GM23338 (cell line): ENCODE measurements at regions not wholly inside any gene's neighbourhood (a gene's known extent, or its start where the extent isn't known, plus 50 kb on each side); places are given as distances from the start of the nearest gene placed in this dataset.

Source experiments
- ATAC-seq: fragments of 200-7000 bp; cut with Tn5 transposase; 3 replicates; pipeline ENCODE4 v1.9.1; 2020
- DNase-seq: peaks from one replicate; pipeline ENCODE4 v3.0.0-alpha.2; 2015; ENCODE audit warnings: low spot score
- H2AFZ ChIP-seq: fragments of 200-600 bp; sonication (generic); 2 replicates; pipeline ENCODE4 v1.8.0; 2016; ENCODE audit warnings: antibody characterized with exemption, mild to moderate bottlenecking, moderate library complexity
- H3F3A ChIP-seq: fragments of 200-600 bp; sonication (generic); replicated peaks from 2 replicates; pipeline ENCODE4 v1.8.0; 2017; ENCODE audit warnings: antibody characterized with exemption, mixed run types, low read depth
- H3K27ac ChIP-seq: fragments of 200-600 bp; sonication (generic); 2 replicates; pipeline ENCODE4 v1.6.1; 2016; ENCODE audit warnings: low read depth
- H3K27me3 ChIP-seq: fragments of 200-600 bp; sonication (generic); 2 replicates; pipeline ENCODE4 v1.8.0; 2016; ENCODE audit warnings: mild to moderate bottlenecking, mixed run types, moderate library complexity; ENCODE audit not compliant: insufficient read depth
- H3K36me3 ChIP-seq: fragments of 200-600 bp; sonication (generic); 2 replicates; pipeline ENCODE4 v1.8.0; 2016; ENCODE audit warnings: mild to moderate bottlenecking; ENCODE audit not compliant: insufficient read depth
- H3K4me1 ChIP-seq: fragments of 200-600 bp; sonication (generic); 2 replicates; pipeline ENCODE4 v1.8.0; 2016; ENCODE audit warnings: mild to moderate bottlenecking, moderate library complexity; ENCODE audit not compliant: insufficient read depth
- H3K4me2 ChIP-seq: fragments of 200-600 bp; sonication (generic); 2 replicates; pipeline ENCODE4 v1.7.1; 2017; ENCODE audit warnings: mixed run types
- H3K4me3 ChIP-seq: fragments of 200-600 bp; sonication (generic); 2 replicates; pipeline ENCODE4 v1.6.1; 2016; ENCODE audit warnings: mixed run types
- H3K79me2 ChIP-seq: fragments of 200-600 bp; sonication (generic); replicated peaks from 2 replicates; pipeline ENCODE4 v1.8.0; 2017; ENCODE audit warnings: mild to moderate bottlenecking; ENCODE audit not compliant: insufficient read depth
- H3K9me2 ChIP-seq: fragments of 200-600 bp; sonication (generic); 2 replicates; pipeline ENCODE4 v1.8.0; 2017; ENCODE audit not compliant: insufficient read depth
- H4K20me1 ChIP-seq: fragments of 200-600 bp; sonication (generic); replicated peaks from 2 replicates; pipeline ENCODE4 v1.8.0; 2017; ENCODE audit warnings: mild to moderate bottlenecking; ENCODE audit not compliant: insufficient read depth
- H3K27ac Mint-ChIP-seq: 2 replicates; pipeline ENCODE4 v1.8.0; 2020; ENCODE audit warnings: inconsistent platforms, mild to moderate bottlenecking, moderate library complexity, mixed read lengths
- H3K27me3 Mint-ChIP-seq: 3 replicates; pipeline ENCODE4 v1.8.0; 2022; ENCODE audit warnings: low read depth, mild to moderate bottlenecking, moderate library complexity, mixed read lengths, inconsistent platforms; ENCODE audit not compliant: insufficient read depth, poor library complexity
- H3K36me3 Mint-ChIP-seq: 3 replicates; pipeline ENCODE4 v1.8.0; 2021; ENCODE audit warnings: low read depth, mild to moderate bottlenecking, inconsistent platforms, moderate library complexity, mixed read lengths
- H3K4me1 Mint-ChIP-seq: 3 replicates; pipeline ENCODE4 v1.8.0; 2020; ENCODE audit warnings: mild to moderate bottlenecking, inconsistent platforms, mixed read lengths
- H3K4me3 Mint-ChIP-seq: 3 replicates; pipeline ENCODE4 v1.8.0; 2021; ENCODE audit warnings: moderate library complexity, mild to moderate bottlenecking, inconsistent platforms, mixed read lengths
- H3K9me3 Mint-ChIP-seq: 3 replicates; pipeline ENCODE4 v1.8.0; 2020; ENCODE audit warnings: moderate library complexity, mild to moderate bottlenecking, inconsistent platforms, mixed read lengths
- EZH2 ChIP-seq: fragments of 200-600 bp; sonication (generic); IDR thresholded peaks from one replicate; pipeline ENCODE4 v1.8.0; 2017; ENCODE audit warnings: antibody characterized with exemption, mild to moderate bottlenecking, low read depth; ENCODE audit not compliant: unreplicated experiment
- JUNB ChIP-seq: IDR thresholded peaks from one replicate; pipeline ENCODE4 v1.6.1; 2016; ENCODE audit warnings: antibody characterized with exemption; ENCODE audit not compliant: unreplicated experiment
- NANOG ChIP-seq: IDR thresholded peaks from 2 replicates; pipeline ENCODE4 v1.6.1; 2016; ENCODE audit warnings: antibody characterized with exemption, borderline replicate concordance
- STAT1 ChIP-seq: IDR thresholded peaks from one replicate; pipeline ENCODE4 v1.6.1; 2016; ENCODE audit warnings: antibody characterized with exemption; ENCODE audit not compliant: unreplicated experiment
- ZNF114 ChIP-seq: fragments of 250-450 bp; sonication (Bioruptor Pico); IDR thresholded peaks from 2 replicates; pipeline ENCODE4 v1.5.0; 2020; ENCODE audit warnings: mild to moderate bottlenecking, moderate library complexity
- ZNF331 ChIP-seq: fragments of 250-450 bp; sonication (Bioruptor Pico); IDR thresholded peaks from 2 replicates; pipeline ENCODE4 v1.5.0; 2020; ENCODE audit warnings: low read depth, mild to moderate bottlenecking, moderate library complexity
- TF ChIP-seq, protein P1 (sequence below): IDR thresholded peaks from one replicate; pipeline ENCODE4 v1.6.1; 2018; ENCODE audit warnings: antibody characterized with exemption; ENCODE audit not compliant: unreplicated experiment
- TF ChIP-seq, protein P2 (sequence below), 2 experiments: fragments of 200-600 bp in 1 of 2; sonication (generic) in 1 of 2; conservative IDR thresholded peaks; 2 replicates each; pipeline versions ENCODE4 v1.5.1 to v1.6.1; 2016 to 2017; ENCODE audit warnings: antibody characterized with exemption in 2 of 2, low read depth in 2 of 2, mild to moderate bottlenecking in 2 of 2, moderate library complexity in 1 of 2
- TF ChIP-seq, protein P3 (sequence below): IDR thresholded peaks from 2 replicates; pipeline ENCODE4 v1.6.1; 2016; ENCODE audit warnings: antibody characterized with exemption

DNA sequence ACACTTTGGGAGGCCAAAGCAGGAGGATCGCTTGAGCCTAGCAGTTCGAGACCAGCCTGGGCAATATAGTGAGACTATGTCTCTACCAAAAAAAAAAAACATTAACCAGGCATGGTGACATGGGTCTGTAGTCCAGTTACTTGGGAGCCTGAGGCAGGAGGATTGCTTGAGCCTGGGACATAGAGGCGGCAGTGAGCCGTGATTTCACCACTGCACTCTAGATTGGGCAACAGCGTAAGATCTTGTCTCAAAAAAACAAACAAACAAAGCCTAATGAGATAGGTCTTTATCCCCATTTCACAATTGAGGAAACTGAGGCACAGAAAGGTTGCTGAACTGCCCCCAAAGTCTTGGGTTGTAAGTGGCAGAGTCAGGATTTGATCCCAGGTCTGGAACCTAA lies 70.5 kb upstream of the RAD23B start:
- H3K79me2 ChIP-seq, result no peaks in the 10 kb centered on the region
- no peaks in the 10 kb centered on the region for H4K20me1 ChIP-seq
- ATAC-seq, result no peak
- H3K27me3 Mint-ChIP-seq, result no peaks in the 10 kb centered on the region
- H3K36me3 Mint-ChIP-seq, result no peaks in the 10 kb centered on the region
- H3K36me3 ChIP-seq, result no peaks in the 10 kb centered on the region
- no peaks in the 10 kb centered on the region for H3F3A ChIP-seq
- TF ChIP-seq ZNF331 (CRISPR knock-in tag), result no peak
- TF ChIP-seq ZNF114 (CRISPR knock-in tag), result no peak
- no peak for TF ChIP-seq NANOG
- TF ChIP-seq, protein P1, sequence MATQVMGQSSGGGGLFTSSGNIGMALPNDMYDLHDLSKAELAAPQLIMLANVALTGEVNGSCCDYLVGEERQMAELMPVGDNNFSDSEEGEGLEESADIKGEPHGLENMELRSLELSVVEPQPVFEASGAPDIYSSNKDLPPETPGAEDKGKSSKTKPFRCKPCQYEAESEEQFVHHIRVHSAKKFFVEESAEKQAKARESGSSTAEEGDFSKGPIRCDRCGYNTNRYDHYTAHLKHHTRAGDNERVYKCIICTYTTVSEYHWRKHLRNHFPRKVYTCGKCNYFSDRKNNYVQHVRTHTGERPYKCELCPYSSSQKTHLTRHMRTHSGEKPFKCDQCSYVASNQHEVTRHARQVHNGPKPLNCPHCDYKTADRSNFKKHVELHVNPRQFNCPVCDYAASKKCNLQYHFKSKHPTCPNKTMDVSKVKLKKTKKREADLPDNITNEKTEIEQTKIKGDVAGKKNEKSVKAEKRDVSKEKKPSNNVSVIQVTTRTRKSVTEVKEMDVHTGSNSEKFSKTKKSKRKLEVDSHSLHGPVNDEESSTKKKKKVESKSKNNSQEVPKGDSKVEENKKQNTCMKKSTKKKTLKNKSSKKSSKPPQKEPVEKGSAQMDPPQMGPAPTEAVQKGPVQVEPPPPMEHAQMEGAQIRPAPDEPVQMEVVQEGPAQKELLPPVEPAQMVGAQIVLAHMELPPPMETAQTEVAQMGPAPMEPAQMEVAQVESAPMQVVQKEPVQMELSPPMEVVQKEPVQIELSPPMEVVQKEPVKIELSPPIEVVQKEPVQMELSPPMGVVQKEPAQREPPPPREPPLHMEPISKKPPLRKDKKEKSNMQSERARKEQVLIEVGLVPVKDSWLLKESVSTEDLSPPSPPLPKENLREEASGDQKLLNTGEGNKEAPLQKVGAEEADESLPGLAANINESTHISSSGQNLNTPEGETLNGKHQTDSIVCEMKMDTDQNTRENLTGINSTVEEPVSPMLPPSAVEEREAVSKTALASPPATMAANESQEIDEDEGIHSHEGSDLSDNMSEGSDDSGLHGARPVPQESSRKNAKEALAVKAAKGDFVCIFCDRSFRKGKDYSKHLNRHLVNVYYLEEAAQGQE, result no peak
- no peak for TF ChIP-seq JUNB
- H3K9me3 Mint-ChIP-seq, result no peaks in the 10 kb centered on the region
- no peak overlapping the region for H3K4me3 ChIP-seq
- H3K4me1 Mint-ChIP-seq, result peaks cover 9% of the 10 kb centered on the region; the same call in 2 of the 3 replicates
- H3K4me1 ChIP-seq, result peaks cover 10% of the 10 kb centered on the region; the same call in 1 of the 2 replicates
- H2AFZ ChIP-seq, result no peak overlapping the region
- no peak overlapping the region for H3K27ac Mint-ChIP-seq
- no peak overlapping the region for H3K27ac ChIP-seq
- H3K4me2 ChIP-seq, result no peak overlapping the region
- no peak for DNase-seq
- no peaks in the 10 kb centered on the region for H3K27me3 ChIP-seq
- no peak overlapping the region for H3K4me3 Mint-ChIP-seq
- peaks cover 7% of the 10 kb centered on the region for H3K9me2 ChIP-seq

DNA sequence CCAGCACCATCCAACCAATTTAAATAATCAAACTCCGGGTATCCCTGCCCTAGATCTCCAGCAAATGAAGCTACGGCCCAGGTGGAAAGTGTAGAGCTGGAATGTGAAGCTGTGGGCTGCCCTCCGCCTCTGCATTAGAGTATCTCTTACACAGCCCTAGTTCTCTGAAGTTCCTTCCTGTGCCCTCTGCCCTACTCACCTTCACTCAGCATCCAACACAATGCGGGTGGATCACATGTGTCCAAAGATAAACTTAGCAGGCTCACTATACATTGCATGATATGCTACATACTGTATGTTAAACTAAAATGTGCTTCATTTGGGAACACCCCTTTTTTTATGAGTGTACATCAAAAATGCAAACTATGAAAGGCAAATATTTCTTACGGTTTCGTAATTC lies 70.0 kb upstream of the RAD23B start:
- no peaks in the 10 kb centered on the region for H3K27me3 Mint-ChIP-seq
- H3K4me3 Mint-ChIP-seq, result no peak overlapping the region
- H3K79me2 ChIP-seq, result no peaks in the 10 kb centered on the region
- peaks cover 9% of the 10 kb centered on the region; the same call in 2 of the 3 replicates for H3K4me1 Mint-ChIP-seq
- H3K9me2 ChIP-seq, result peaks cover 8% of the 10 kb centered on the region
- ATAC-seq (no peak), DNase-seq (no peak)
- H3K27ac ChIP-seq, result no peak overlapping the region
- H3F3A ChIP-seq, result no peaks in the 10 kb centered on the region
- H3K4me1 ChIP-seq, result peaks cover 10% of the 10 kb centered on the region; the same call in 1 of the 2 replicates
- no peak overlapping the region for H3K4me2 ChIP-seq
- no peak for TF ChIP-seq NANOG
- TF ChIP-seq, protein P2, sequence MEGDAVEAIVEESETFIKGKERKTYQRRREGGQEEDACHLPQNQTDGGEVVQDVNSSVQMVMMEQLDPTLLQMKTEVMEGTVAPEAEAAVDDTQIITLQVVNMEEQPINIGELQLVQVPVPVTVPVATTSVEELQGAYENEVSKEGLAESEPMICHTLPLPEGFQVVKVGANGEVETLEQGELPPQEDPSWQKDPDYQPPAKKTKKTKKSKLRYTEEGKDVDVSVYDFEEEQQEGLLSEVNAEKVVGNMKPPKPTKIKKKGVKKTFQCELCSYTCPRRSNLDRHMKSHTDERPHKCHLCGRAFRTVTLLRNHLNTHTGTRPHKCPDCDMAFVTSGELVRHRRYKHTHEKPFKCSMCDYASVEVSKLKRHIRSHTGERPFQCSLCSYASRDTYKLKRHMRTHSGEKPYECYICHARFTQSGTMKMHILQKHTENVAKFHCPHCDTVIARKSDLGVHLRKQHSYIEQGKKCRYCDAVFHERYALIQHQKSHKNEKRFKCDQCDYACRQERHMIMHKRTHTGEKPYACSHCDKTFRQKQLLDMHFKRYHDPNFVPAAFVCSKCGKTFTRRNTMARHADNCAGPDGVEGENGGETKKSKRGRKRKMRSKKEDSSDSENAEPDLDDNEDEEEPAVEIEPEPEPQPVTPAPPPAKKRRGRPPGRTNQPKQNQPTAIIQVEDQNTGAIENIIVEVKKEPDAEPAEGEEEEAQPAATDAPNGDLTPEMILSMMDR (conservative IDR thresholded peaks at IDR 0.05; ENCODE audit: low read depth in 2 of 2), result no peak
- no peak for TF ChIP-seq EZH2
- TF ChIP-seq, protein P1, result no peak
- no peak for TF ChIP-seq JUNB
- TF ChIP-seq STAT1, result no peak
- TF ChIP-seq, protein P3, sequence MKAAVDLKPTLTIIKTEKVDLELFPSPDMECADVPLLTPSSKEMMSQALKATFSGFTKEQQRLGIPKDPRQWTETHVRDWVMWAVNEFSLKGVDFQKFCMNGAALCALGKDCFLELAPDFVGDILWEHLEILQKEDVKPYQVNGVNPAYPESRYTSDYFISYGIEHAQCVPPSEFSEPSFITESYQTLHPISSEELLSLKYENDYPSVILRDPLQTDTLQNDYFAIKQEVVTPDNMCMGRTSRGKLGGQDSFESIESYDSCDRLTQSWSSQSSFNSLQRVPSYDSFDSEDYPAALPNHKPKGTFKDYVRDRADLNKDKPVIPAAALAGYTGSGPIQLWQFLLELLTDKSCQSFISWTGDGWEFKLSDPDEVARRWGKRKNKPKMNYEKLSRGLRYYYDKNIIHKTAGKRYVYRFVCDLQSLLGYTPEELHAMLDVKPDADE, result no peak
- H3K27ac Mint-ChIP-seq, result no peak overlapping the region
- no peaks in the 10 kb centered on the region for H3K27me3 ChIP-seq
- no peaks in the 10 kb centered on the region for H4K20me1 ChIP-seq
- H3K36me3 Mint-ChIP-seq, result no peaks in the 10 kb centered on the region
- no peak overlapping the region for H3K4me3 ChIP-seq
- H3K36me3 ChIP-seq, result no peaks in the 10 kb centered on the region
- H2AFZ ChIP-seq, result no peak overlapping the region
- no peaks in the 10 kb centered on the region for H3K9me3 Mint-ChIP-seq
